Naive thymus-derived CD4-positive, alpha-beta T cell (primary cell): ENCODE measurements at regions not wholly inside any gene's neighbourhood (a gene's known extent, or its start where the extent isn't known, plus 50 kb on each side); places are given as distances from the start of the nearest gene placed in this dataset.

Source experiments
- ATAC-seq: fragments of 150-1000 bp; cut with Tn5 transposase; 2 replicates; pipeline ENCODE4 v1.10.0; 2021; ENCODE audit warnings: mild to moderate bottlenecking, moderate library complexity
- CTCF ChIA-PET: fragments of 350-600 bp; sonication (Branson Sonifier 250); formaldehyde crosslinking; loops from one replicate; lab custom pipeline; 2021; ENCODE audit warnings: antibody characterized with exemption; lab: Charles Lee
- POLR2A ChIA-PET: fragments of 350-600 bp; sonication (Branson Sonifier 250); formaldehyde crosslinking; loops from one replicate; lab custom pipeline; 2021; ENCODE audit warnings: antibody characterized with exemption, inconsistent platforms; lab: Charles Lee
- DNase-seq, 9 donors: peaks; one replicate each; pipeline versions ENCODE4 v3.0.0 to v3.0.0-alpha.2; 2020 to 2022; ENCODE audit warnings: mixed read lengths in 1 of 9
- H3K27ac ChIP-seq: one replicate; pipeline ENCODE4 v1.7.0; 2013; ENCODE audit warnings: mild to moderate bottlenecking, low read depth, low read length, moderate library complexity
- H3K27me3 ChIP-seq, 2 donors: one replicate each; pipeline ENCODE4 v1.7.0; 2013; ENCODE audit warnings: low read length in 2 of 2, mild to moderate bottlenecking in 2 of 2, moderate library complexity in 2 of 2; ENCODE audit not compliant: control insufficient read depth in 2 of 2, insufficient read depth in 2 of 2
- H3K36me3 ChIP-seq, 3 experiments: 1 replicate in 2 of 3; 2 replicates in 1 of 3; pipeline ENCODE4 v1.7.0; 2013; ENCODE audit warnings: low read length in 3 of 3, mild to moderate bottlenecking in 3 of 3, moderate library complexity in 1 of 3; ENCODE audit not compliant: insufficient read depth in 3 of 3, control insufficient read depth in 2 of 3
- H3K4me1 ChIP-seq, 2 donors: one replicate each; pipeline ENCODE4 v1.7.0; 2013; ENCODE audit warnings: low read length in 2 of 2, mild to moderate bottlenecking in 2 of 2, moderate library complexity in 1 of 2; ENCODE audit not compliant: control insufficient read depth in 2 of 2, insufficient read depth in 2 of 2
- H3K4me3 ChIP-seq: 2 replicates; pipeline ENCODE4 v1.7.0; 2013; ENCODE audit warnings: mild to moderate bottlenecking, low read length
- H3K9me3 ChIP-seq, 3 experiments: 1 replicate in 2 of 3; 2 replicates in 1 of 3; pipeline ENCODE4 v1.7.0; 2013; ENCODE audit warnings: low read length in 3 of 3; ENCODE audit not compliant: control insufficient read depth in 2 of 3
- H3K27ac Mint-ChIP-seq, 9 donors: one replicate each; pipeline ENCODE4 v1.8.0; 2020 to 2022; ENCODE audit warnings: mixed read lengths in 9 of 9, mild to moderate bottlenecking in 8 of 9, moderate library complexity in 5 of 9, inconsistent platforms in 2 of 9
- H3K27me3 Mint-ChIP-seq, 5 donors: one replicate each; pipeline ENCODE4 v1.8.0; 2021 to 2022; ENCODE audit warnings: mixed read lengths in 5 of 5, mild to moderate bottlenecking in 1 of 5
- H3K36me3 Mint-ChIP-seq, 5 donors: one replicate each; pipeline ENCODE4 v1.8.0; 2020 to 2022; ENCODE audit warnings: mixed read lengths in 5 of 5, mild to moderate bottlenecking in 3 of 5, inconsistent platforms in 1 of 5
- H3K4me1 Mint-ChIP-seq, 7 donors: one replicate each; pipeline ENCODE4 v1.8.0; 2020 to 2022; ENCODE audit warnings: mixed read lengths in 7 of 7, mild to moderate bottlenecking in 3 of 7, inconsistent platforms in 1 of 7
- H3K4me3 Mint-ChIP-seq, 10 donors: one replicate each; pipeline ENCODE4 v1.8.0; 2020 to 2022; ENCODE audit warnings: mild to moderate bottlenecking in 10 of 10, mixed read lengths in 10 of 10, moderate library complexity in 6 of 10, inconsistent platforms in 2 of 10
- H3K9me3 Mint-ChIP-seq, 11 donors: one replicate each; pipeline ENCODE4 v1.8.0; 2020 to 2022; ENCODE audit warnings: mixed read lengths in 11 of 11, mild to moderate bottlenecking in 4 of 11, inconsistent platforms in 1 of 11, moderate library complexity in 1 of 11
- intact Hi-C, 2 donors: fragments of 100-400 bp; cut with micrococcal nuclease; formaldehyde crosslinking; loops; one replicate each; pipeline ENCODE4 v1.15.1; 2023

GRCh38 chr3:17836092-17836491, 93.7 kb upstream of the TBC1D5 start:
- Mint-ChIP-seq H3K27ac (no peak overlapping the region), H3K27me3 (peaks cover 6 to 16% (median 10%) of the 10 kb centered on the region in 5 donors), H3K4me3 (no peak overlapping the region), H3K9me3 (no peaks in the 10 kb centered on the region), H3K36me3 (no peaks in the 10 kb centered on the region), H3K4me1 (no peaks in the 10 kb centered on the region)
- Histone ChIP-seq H3K27ac (no peak overlapping the region), H3K4me1 (no peaks in the 10 kb centered on the region), H3K4me3 (no peak overlapping the region), H3K9me3 (no peaks in the 10 kb centered on the region), H3K36me3 (no peaks in the 10 kb centered on the region), H3K27me3 (no peaks in the 10 kb centered on the region)
- ATAC-seq (no peak), DNase-seq (no peak)
- ChIA-PET CTCF (no interaction called here), POLR2A (no interaction called here)
- intact Hi-C loops = no loop called here

GRCh38 chr3:17833786-17834559, 91.5 kb upstream of the TBC1D5 start:
- ATAC-seq = no peak
- H3K27ac ChIP-seq = no peak overlapping the region
- ChIA-PET POLR2A (no interaction called here), CTCF (no interaction called here)
- no peaks in the 10 kb centered on the region for H3K27me3 ChIP-seq
- Mint-ChIP-seq H3K9me3 (no peaks in the 10 kb centered on the region), H3K27ac (no peak overlapping the region), H3K4me3 (no peak overlapping the region), H3K36me3 (no peaks in the 10 kb centered on the region), H3K27me3 (peaks cover 6 to 21% (median 14%) of the 10 kb centered on the region in 5 donors), H3K4me1 (no peaks in the 10 kb centered on the region)
- no peaks in the 10 kb centered on the region for H3K36me3 ChIP-seq
- intact Hi-C loops = no loop called here
- no peak for DNase-seq
- no peaks in the 10 kb centered on the region for H3K9me3 ChIP-seq
- H3K4me1 ChIP-seq = no peaks in the 10 kb centered on the region
- no peak overlapping the region for H3K4me3 ChIP-seq

GRCh38 chr3:17832016-17832415, 89.6 kb upstream of the TBC1D5 start:
- Histone ChIP-seq H3K27me3 (no peaks in the 10 kb centered on the region), H3K36me3 (no peaks in the 10 kb centered on the region), H3K27ac (no peak overlapping the region), H3K4me3 (no peak overlapping the region), H3K4me1 (no peaks in the 10 kb centered on the region), H3K9me3 (no peaks in the 10 kb centered on the region)
- DNase-seq (no peak), ATAC-seq (no peak)
- ChIA-PET POLR2A (no interaction called here), CTCF (interaction anchor here (1.0 to 1.7 kb wide), 2 partner anchors 9 kb away, joined by 5 to 12 read pairs; no protein-coding TSS in a partner anchor)
- H3K9me3 Mint-ChIP-seq = no peaks in the 10 kb centered on the region
- H3K4me1 Mint-ChIP-seq = no peaks in the 10 kb centered on the region
- no peak overlapping the region for H3K27ac Mint-ChIP-seq
- no peaks in the 10 kb centered on the region for H3K36me3 Mint-ChIP-seq
- H3K27me3 Mint-ChIP-seq = peaks cover under 1 to 27% (median 14%) of the 10 kb centered on the region in 5 donors
- intact Hi-C loops = no loop called here
- no peak overlapping the region for H3K4me3 Mint-ChIP-seq

GRCh38 chr3:17831366-17831765, 88.9 kb upstream of the TBC1D5 start:
- no peaks in the 10 kb centered on the region for H3K4me1 ChIP-seq
- no peak for ATAC-seq
- H3K4me1 Mint-ChIP-seq = no peaks in the 10 kb centered on the region
- no peak overlapping the region for H3K4me3 ChIP-seq
- ChIA-PET POLR2A (no interaction called here), CTCF (interaction anchor here (1.7 kb wide), 1 partner anchor 9 kb away, joined by 12 read pairs; no protein-coding TSS in a partner anchor)
- H3K36me3 ChIP-seq = no peaks in the 10 kb centered on the region
- H3K27ac Mint-ChIP-seq = no peak overlapping the region
- H3K27me3 ChIP-seq = no peaks in the 10 kb centered on the region
- intact Hi-C loops = no loop called here
- H3K27ac ChIP-seq = no peak overlapping the region
- H3K9me3 Mint-ChIP-seq = no peaks in the 10 kb centered on the region
- H3K4me3 Mint-ChIP-seq = no peak overlapping the region
- H3K27me3 Mint-ChIP-seq = peaks cover 0 to 31% (median 14%) of the 10 kb centered on the region in 5 donors
- H3K36me3 Mint-ChIP-seq = no peaks in the 10 kb centered on the region
- DNase-seq = no peak
- H3K9me3 ChIP-seq = no peaks in the 10 kb centered on the region

GRCh38 chr3:17830788-17831187, 88.4 kb upstream of the TBC1D5 start:
- no peak overlapping the region for H3K4me3 ChIP-seq
- H3K4me1 Mint-ChIP-seq = no peaks in the 10 kb centered on the region
- H3K9me3 ChIP-seq = no peaks in the 10 kb centered on the region
- no peak overlapping the region for H3K27ac Mint-ChIP-seq
- no peaks in the 10 kb centered on the region for H3K9me3 Mint-ChIP-seq
- no peaks in the 10 kb centered on the region for H3K36me3 Mint-ChIP-seq
- peaks cover 0 to 31% (median 14%) of the 10 kb centered on the region in 5 donors for H3K27me3 Mint-ChIP-seq
- ChIA-PET CTCF (interaction anchor here (1.7 kb wide), 1 partner anchor 10 kb away, joined by 12 read pairs; no protein-coding TSS in a partner anchor), POLR2A (no interaction called here)
- H3K4me1 ChIP-seq = no peaks in the 10 kb centered on the region
- no peak overlapping the region for H3K27ac ChIP-seq
- H3K4me3 Mint-ChIP-seq = no peak overlapping the region
- no peaks in the 10 kb centered on the region for H3K36me3 ChIP-seq
- H3K27me3 ChIP-seq = no peaks in the 10 kb centered on the region
- DNase-seq (no peak), ATAC-seq (no peak)
- intact Hi-C loops = no loop called here

- Mint-ChIP-seq H3K27ac (no peak overlapping the region), H3K27me3 (peaks cover 0 to 43% (median 11%) of the 10 kb centered on the region in 5 donors), H3K36me3 (no peaks in the 10 kb centered on the region)
Observed at GRCh38 chr3:17828388-17828787, 86.0 kb upstream of the TBC1D5 start.

GRCh38 chr3:17825298-17825697, 82.9 kb upstream of the TBC1D5 start:
- ATAC-seq = no peak
- no peaks in the 10 kb centered on the region for H3K27me3 ChIP-seq
- Mint-ChIP-seq H3K27me3 (peaks cover 0 to 42% (median 6%) of the 10 kb centered on the region in 5 donors), H3K9me3 (no peaks in the 10 kb centered on the region), H3K4me3 (no peak overlapping the region), H3K36me3 (no peaks in the 10 kb centered on the region), H3K4me1 (peaks cover 0 to 4% (median 0%) of the 10 kb centered on the region in 7 donors), H3K27ac (no peak overlapping the region)
- no peaks in the 10 kb centered on the region for H3K36me3 ChIP-seq
- intact Hi-C loops = no loop called here
- no peak overlapping the region for H3K4me3 ChIP-seq
- H3K9me3 ChIP-seq = no peaks in the 10 kb centered on the region
- CTCF ChIA-PET = no interaction called here
- H3K4me1 ChIP-seq = no peaks in the 10 kb centered on the region
- no peak for DNase-seq
- POLR2A ChIA-PET = no interaction called here
- H3K27ac ChIP-seq = no peak overlapping the region

More at GRCh38 chr3:17828388-17828787, 86.0 kb upstream of the TBC1D5 start:
- ChIA-PET CTCF (no interaction called here), POLR2A (no interaction called here)
- H3K9me3 Mint-ChIP-seq = no peaks in the 10 kb centered on the region
- intact Hi-C loops = no loop called here
- Histone ChIP-seq H3K36me3 (no peaks in the 10 kb centered on the region), H3K4me1 (no peaks in the 10 kb centered on the region), H3K27ac (no peak overlapping the region), H3K4me3 (no peak overlapping the region), H3K9me3 (no peaks in the 10 kb centered on the region), H3K27me3 (no peaks in the 10 kb centered on the region)
- DNase-seq = no peak
- H3K4me3 Mint-ChIP-seq = no peak overlapping the region
- no peak for ATAC-seq
- H3K4me1 Mint-ChIP-seq = no peaks in the 10 kb centered on the region
